ENCODE measurements at regions not wholly inside any gene's neighbourhood (a gene's known extent, or its start where the extent isn't known, plus 50 kb on each side); places are given as distances from the start of the nearest gene placed in this dataset.

DNA sequence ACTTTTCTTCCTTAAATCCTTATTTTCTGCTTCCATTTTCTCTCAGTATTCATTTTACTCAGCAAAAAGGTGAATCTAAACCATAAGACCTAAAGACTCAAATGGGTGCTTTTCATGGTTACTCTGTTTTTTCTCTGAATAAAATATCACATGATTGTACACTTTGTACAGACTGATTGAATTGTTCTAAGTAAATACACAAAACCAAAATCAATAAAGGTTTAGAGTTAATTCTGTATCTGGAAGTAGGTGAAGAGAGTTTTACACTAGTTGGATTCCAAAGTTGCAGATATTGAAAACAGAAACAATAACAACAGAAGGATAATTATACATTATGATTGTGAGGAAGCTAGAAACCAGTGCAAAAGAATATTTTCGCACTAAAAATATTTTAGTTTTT lies 546.2 kb downstream of the TUSC7 start:
- TF ChIP-seq SP1 (IDR thresholded peaks at IDR 0.05) (no peak), SUZ12 (IDR thresholded peaks at IDR 0.05) (no peak), ARNT (IDR thresholded peaks at IDR 0.05) (no peak), FOXM1 (IDR thresholded peaks at IDR 0.05; ENCODE audit: borderline replicate concordance) (no peak), FOXK2 (IDR thresholded peaks at IDR 0.05) (no peak), LEF1 (IDR thresholded peaks at IDR 0.05; ENCODE audit: borderline replicate concordance) (no peak), ZNF384 (IDR thresholded peaks at IDR 0.05) (no peak), FOXA1 (IDR thresholded peaks at IDR 0.05) (no peak), TARDBP (IDR thresholded peaks at IDR 0.05) (no peak), NFRKB (IDR thresholded peaks at IDR 0.05) (no peak)
- TF ChIP-seq, protein P1, sequence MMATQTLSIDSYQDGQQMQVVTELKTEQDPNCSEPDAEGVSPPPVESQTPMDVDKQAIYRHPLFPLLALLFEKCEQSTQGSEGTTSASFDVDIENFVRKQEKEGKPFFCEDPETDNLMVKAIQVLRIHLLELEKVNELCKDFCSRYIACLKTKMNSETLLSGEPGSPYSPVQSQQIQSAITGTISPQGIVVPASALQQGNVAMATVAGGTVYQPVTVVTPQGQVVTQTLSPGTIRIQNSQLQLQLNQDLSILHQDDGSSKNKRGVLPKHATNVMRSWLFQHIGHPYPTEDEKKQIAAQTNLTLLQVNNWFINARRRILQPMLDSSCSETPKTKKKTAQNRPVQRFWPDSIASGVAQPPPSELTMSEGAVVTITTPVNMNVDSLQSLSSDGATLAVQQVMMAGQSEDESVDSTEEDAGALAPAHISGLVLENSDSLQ (IDR thresholded peaks at IDR 0.05): no peak
